ENCODE measurements at regions not wholly inside any gene's neighbourhood (a gene's known extent, or its start where the extent isn't known, plus 50 kb on each side); places are given as distances from the start of the nearest gene placed in this dataset.

DNA sequence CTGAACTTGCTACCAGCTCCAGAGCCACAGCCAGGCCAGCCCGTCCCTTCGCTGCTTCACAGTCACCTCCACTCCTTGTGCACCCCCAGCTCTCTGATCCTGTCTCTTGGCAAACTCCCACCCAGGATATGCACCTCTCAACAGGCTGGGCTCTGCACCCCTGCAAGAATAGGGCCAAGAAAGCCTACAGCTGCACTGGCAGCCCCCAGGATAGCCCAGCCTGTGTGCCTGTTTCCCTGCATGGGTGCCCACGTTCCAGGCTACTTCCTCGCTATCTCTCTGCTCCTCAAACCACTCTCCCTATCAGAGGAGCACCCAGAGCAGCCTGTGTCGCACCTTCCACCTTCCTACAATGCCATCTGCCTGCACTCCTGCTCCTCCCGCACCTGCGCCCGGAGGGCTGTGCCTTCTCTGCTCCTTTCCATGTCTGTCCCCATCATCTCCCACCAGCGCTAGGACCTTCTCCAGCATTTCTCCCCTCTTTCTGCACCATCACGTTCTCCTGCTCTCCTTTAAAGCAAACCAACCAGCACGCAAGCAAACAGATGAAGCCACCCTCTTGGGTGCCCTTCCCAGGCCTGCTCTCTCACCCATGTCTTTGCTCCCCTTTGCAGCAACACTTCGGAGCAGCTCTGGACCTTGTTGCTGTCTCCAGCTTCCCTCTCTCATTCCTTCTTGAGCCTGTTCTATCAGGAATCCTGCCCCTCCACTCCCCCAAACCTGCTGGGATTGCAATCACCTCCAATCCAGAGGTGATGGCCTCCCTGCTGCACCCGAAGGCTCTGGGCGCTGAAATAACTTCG, 313.2 kb upstream of the HS6ST1 start:
- DNase-seq (ENCODE audit: low spot score in 2 of 2): peak in 1 of 2 donors; percentile 58
- TF ChIP-seq, protein P1, sequence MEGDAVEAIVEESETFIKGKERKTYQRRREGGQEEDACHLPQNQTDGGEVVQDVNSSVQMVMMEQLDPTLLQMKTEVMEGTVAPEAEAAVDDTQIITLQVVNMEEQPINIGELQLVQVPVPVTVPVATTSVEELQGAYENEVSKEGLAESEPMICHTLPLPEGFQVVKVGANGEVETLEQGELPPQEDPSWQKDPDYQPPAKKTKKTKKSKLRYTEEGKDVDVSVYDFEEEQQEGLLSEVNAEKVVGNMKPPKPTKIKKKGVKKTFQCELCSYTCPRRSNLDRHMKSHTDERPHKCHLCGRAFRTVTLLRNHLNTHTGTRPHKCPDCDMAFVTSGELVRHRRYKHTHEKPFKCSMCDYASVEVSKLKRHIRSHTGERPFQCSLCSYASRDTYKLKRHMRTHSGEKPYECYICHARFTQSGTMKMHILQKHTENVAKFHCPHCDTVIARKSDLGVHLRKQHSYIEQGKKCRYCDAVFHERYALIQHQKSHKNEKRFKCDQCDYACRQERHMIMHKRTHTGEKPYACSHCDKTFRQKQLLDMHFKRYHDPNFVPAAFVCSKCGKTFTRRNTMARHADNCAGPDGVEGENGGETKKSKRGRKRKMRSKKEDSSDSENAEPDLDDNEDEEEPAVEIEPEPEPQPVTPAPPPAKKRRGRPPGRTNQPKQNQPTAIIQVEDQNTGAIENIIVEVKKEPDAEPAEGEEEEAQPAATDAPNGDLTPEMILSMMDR (IDR thresholded peaks at IDR 0.05): no peak
- intact Hi-C loops (cut with DNase I): loop anchor here (10.0 kb wide), 1 partner anchor 307 kb away; no protein-coding TSS in a partner anchor
- Histone ChIP-seq H3K27ac (no peak overlapping the region), H3K27me3 (no peaks in the 10 kb centered on the region), H3K9me3 (no peaks in the 10 kb centered on the region), H3K4me1 (no peaks in the 10 kb centered on the region), H3K36me3 (no peaks in the 10 kb centered on the region), H3K4me3 (no peak overlapping the region)

DNA sequence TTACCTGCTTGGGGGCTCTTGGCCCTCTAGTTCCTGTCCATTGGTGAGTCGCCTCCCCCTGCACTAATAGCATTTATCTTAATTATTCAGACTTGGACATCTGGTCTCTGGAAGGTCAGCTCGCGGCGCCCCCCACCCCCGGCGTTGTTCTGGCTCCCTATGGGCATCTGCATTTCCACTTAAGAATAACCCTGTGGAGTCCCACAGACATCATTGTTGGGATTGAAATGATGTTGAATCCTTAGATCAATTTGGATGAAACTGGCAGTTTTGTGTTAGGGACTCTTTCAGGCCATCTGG, 313.8 kb upstream of the HS6ST1 start:
- intact Hi-C loops (cut with DNase I): loop anchor here (10.0 kb wide), 1 partner anchor 308 kb away; no protein-coding TSS in a partner anchor
- Histone ChIP-seq H3K9me3 (no peaks in the 10 kb centered on the region), H3K4me3 (no peak overlapping the region), H3K4me1 (no peaks in the 10 kb centered on the region), H3K36me3 (no peaks in the 10 kb centered on the region), H3K27me3 (no peaks in the 10 kb centered on the region), H3K27ac (no peak overlapping the region)
- peak in 1 of 2 donors; percentile 25 for DNase-seq (ENCODE audit: low spot score in 2 of 2)
- TF ChIP-seq, protein P1 (IDR thresholded peaks at IDR 0.05): no peak

DNA sequence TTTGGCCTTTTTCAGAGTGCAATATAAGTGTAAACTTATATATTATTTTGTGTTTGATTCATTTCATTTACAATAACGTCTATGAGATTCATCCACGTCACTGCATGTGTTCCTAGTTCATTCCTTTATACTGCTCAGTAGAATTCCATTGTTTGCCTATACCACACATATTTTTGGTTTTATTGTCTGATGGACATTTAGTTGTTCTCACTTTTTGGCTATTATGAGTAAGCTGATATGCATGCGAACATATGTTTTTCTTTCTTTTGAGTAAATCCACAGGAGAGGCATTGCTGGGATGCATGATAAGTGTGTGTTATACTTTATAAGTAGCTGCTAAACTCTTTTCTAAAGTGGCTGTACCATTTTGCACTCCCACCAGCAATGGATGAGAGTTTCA, 314.8 kb upstream of the HS6ST1 start:
- TF ChIP-seq, protein P1 (IDR thresholded peaks at IDR 0.05): no peak
- H3K36me3 ChIP-seq: no peaks in the 10 kb centered on the region
- H3K4me3 ChIP-seq: no peak overlapping the region
- DNase-seq (ENCODE audit: low spot score in 2 of 2): no peak
- no peaks in the 10 kb centered on the region for H3K4me1 ChIP-seq
- no peaks in the 10 kb centered on the region for H3K27me3 ChIP-seq
- H3K9me3 ChIP-seq: no peaks in the 10 kb centered on the region
- intact Hi-C loops (cut with DNase I): loop anchor here (10.0 kb wide), 1 partner anchor 309 kb away; no protein-coding TSS in a partner anchor
- H3K27ac ChIP-seq: no peak overlapping the region

DNA sequence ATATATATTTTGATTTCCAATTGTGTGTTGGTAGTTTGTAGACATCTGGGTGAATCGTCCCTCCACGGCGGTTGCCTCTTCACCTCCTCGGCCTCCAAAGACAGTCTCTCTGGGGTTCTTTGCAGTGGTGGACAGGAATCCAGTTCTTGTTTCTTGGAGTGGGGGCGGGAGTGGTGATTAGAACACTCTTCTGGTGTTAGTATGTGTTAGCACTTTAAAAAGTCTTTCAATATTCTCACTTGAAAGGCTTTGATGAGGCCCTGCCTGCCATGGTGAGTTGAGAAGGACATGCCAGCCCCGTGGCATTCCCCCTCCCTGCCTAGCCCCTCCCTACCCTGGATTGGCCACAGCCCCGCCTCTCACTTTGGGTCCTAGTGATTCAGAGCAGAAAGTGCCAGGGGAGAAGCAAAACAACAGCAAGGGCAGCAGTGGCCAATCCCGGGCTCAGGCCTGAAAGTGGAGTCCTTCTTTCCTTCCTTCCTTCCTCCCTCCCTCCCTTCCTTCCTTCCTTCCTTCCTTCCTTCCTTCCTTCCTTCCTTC, 316.8 kb upstream of the HS6ST1 start:
- TF ChIP-seq, protein P1 (IDR thresholded peaks at IDR 0.05): no peak
- Histone ChIP-seq H3K4me1 (no peaks in the 10 kb centered on the region), H3K4me3 (no peak overlapping the region), H3K9me3 (no peaks in the 10 kb centered on the region), H3K36me3 (no peaks in the 10 kb centered on the region), H3K27ac (no peak overlapping the region), H3K27me3 (no peaks in the 10 kb centered on the region)
- DNase-seq (ENCODE audit: low spot score in 2 of 2): no peak
- intact Hi-C loops (cut with DNase I): loop anchor here (10.0 kb wide), 1 partner anchor 311 kb away; no protein-coding TSS in a partner anchor

DNA sequence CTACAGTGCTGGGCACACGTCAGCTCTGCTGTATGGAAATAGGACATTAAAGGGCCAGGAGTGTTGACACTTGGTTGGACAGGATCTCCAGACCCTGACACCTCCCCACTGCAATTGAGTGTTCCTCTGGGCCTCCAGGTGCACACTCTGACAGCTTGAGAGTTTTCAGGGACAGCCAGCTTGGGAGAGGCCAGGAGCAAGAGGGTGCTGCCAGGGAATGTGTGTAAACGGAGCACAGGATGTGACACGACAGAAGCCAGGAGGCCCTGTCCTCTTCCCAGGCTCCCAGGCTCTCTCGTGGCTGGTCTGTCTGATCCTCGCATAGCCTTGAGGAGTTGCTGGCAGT, 318.1 kb upstream of the HS6ST1 start:
- Histone ChIP-seq H3K36me3 (no peaks in the 10 kb centered on the region), H3K4me1 (no peaks in the 10 kb centered on the region), H3K27ac (no peak overlapping the region), H3K27me3 (no peaks in the 10 kb centered on the region), H3K9me3 (no peaks in the 10 kb centered on the region), H3K4me3 (no peak overlapping the region)
- TF ChIP-seq, protein P1 (IDR thresholded peaks at IDR 0.05): no peak
- no peak for DNase-seq (ENCODE audit: low spot score in 2 of 2)
- intact Hi-C loops (cut with DNase I): loop anchor here (10.0 kb wide), 1 partner anchor 312 kb away; no protein-coding TSS in a partner anchor
